ENCODE measurements at regions not wholly inside any gene's neighbourhood (a gene's known extent, or its start where the extent isn't known, plus 50 kb on each side); places are given as distances from the start of the nearest gene placed in this dataset.

- TF ChIP-seq CTCF (IDR thresholded peaks at IDR 0.05; ENCODE audit: low read depth, low read length) (no peak), EZH2phosphoT487 (IDR thresholded peaks at IDR 0.05; ENCODE audit: low read depth) (no peak)
Observed at GRCh38 chr5:82808960-82809359, 268.2 kb downstream of the TMEM167A start.
